SK-N-SH treated with all-trans-retinoic acid at 6 μM for 48 hours (cell line): ENCODE measurements at regions not wholly inside any gene's neighbourhood (a gene's known extent, or its start where the extent isn't known, plus 50 kb on each side); places are given as distances from the start of the nearest gene placed in this dataset.

Source experiments
- CREB5 ChIP-seq: fragments of 250-450 bp; sonication (Bioruptor Pico); IDR thresholded peaks from 2 replicates; pipeline ENCODE4 v1.5.1; 2020; ENCODE audit warnings: low read depth, mild to moderate bottlenecking, moderate library complexity
- CSDC2 ChIP-seq: fragments of 250-450 bp; sonication (Bioruptor Pico); IDR thresholded peaks from 2 replicates; pipeline ENCODE4 v1.5.0; 2020; ENCODE audit warnings: mild to moderate bottlenecking, moderate library complexity
- OSR1 ChIP-seq: fragments of 250-450 bp; sonication (Bioruptor Pico); IDR thresholded peaks from 2 replicates; pipeline ENCODE4 v1.8.0; 2022; ENCODE audit warnings: moderate library complexity, mild to moderate bottlenecking, inconsistent platforms
- PATZ1 ChIP-seq: fragments of 250-450 bp; sonication (Bioruptor Pico); IDR thresholded peaks from 2 replicates; pipeline ENCODE4 v1.8.0; 2020; ENCODE audit warnings: mild to moderate bottlenecking, moderate library complexity, borderline replicate concordance
- ZFP3 ChIP-seq: fragments of 250-450 bp; sonication (Bioruptor Pico); IDR thresholded peaks from 2 replicates; pipeline ENCODE4 v1.5.0; 2020; ENCODE audit warnings: mild to moderate bottlenecking, moderate library complexity
- ZFP30 ChIP-seq: fragments of 450-650 bp; formaldehyde crosslinking; IDR thresholded peaks from 2 replicates; pipeline ENCODE4 v1.5.0; 2022; ENCODE audit warnings: mild to moderate bottlenecking, moderate library complexity
- ZNF8 ChIP-seq: fragments of 450-650 bp; formaldehyde crosslinking; IDR thresholded peaks from 2 replicates; pipeline ENCODE4 v1.5.0; 2020; ENCODE audit warnings: mild to moderate bottlenecking, moderate library complexity

DNA sequence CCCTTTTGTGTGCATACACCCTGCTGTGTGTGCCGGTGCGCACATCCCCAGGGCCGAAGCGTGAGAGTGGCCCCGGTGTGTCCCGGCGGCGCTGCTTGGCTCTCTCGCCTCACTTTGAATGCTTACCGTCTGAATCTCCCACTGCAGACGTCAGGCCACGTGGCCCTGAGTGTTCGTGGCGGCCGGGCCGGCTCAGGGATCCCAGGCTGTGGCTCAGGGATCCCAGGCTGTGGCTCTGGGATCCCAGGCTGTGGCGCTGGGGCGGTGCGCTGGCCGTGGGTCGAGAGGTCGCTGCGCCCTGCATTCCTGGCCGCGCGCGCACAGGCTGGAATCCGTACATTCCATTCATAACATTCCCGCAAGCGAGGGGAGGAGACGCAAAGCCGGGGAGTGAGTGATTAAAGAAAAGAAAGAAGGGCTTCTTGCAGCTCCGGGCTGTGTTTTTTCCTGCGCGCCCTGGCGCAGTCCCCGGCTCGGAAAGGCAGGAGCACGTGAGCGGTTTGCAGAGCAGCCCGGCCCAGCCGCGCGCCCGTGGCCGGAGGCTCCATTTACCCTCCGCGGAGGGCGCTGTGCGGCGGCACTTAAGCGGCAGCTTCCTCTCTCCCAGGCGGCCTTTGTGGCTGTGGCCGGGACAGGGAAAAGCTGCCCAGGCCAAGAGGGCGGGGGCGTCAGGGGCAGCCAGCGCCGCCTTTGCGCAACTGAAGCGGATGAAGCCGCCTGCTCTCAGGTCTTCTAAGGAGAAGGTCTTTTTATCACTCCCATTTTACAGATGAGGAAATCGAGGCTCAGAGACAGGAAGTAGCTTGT, 87.0 kb upstream of the ALDH1L1 start:
- TF ChIP-seq OSR1 (CRISPR knock-in tag): no peak
- TF ChIP-seq PATZ1 (CRISPR knock-in tag): no peak
- TF ChIP-seq ZFP3 (CRISPR knock-in tag): no peak
- no peak for TF ChIP-seq CREB5 (CRISPR knock-in tag)
- TF ChIP-seq CSDC2 (CRISPR knock-in tag): no peak
- no peak for TF ChIP-seq ZFP30
- TF ChIP-seq ZNF8 (CRISPR knock-in tag): no peak
